ENCODE measurements at regions not wholly inside any gene's neighbourhood (a gene's known extent, or its start where the extent isn't known, plus 50 kb on each side); places are given as distances from the start of the nearest gene placed in this dataset.

- TF ChIP-seq EZH2phosphoT487 (IDR thresholded peaks at IDR 0.05; ENCODE audit: low read depth): no peak
- TF ChIP-seq, protein P1, sequence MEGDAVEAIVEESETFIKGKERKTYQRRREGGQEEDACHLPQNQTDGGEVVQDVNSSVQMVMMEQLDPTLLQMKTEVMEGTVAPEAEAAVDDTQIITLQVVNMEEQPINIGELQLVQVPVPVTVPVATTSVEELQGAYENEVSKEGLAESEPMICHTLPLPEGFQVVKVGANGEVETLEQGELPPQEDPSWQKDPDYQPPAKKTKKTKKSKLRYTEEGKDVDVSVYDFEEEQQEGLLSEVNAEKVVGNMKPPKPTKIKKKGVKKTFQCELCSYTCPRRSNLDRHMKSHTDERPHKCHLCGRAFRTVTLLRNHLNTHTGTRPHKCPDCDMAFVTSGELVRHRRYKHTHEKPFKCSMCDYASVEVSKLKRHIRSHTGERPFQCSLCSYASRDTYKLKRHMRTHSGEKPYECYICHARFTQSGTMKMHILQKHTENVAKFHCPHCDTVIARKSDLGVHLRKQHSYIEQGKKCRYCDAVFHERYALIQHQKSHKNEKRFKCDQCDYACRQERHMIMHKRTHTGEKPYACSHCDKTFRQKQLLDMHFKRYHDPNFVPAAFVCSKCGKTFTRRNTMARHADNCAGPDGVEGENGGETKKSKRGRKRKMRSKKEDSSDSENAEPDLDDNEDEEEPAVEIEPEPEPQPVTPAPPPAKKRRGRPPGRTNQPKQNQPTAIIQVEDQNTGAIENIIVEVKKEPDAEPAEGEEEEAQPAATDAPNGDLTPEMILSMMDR (IDR thresholded peaks at IDR 0.05; ENCODE audit: low read depth, low read length): no peak
- Histone ChIP-seq H3K4me3 (ENCODE audit: low read length) (no peak overlapping the region), H3K4me1 (ENCODE audit: low read length) (no peaks in the 10 kb centered on the region), H2AFZ (ENCODE audit: low read depth, low read length) (no peak overlapping the region), H3K4me2 (ENCODE audit: low read length) (no peak overlapping the region), H3K27me3 (ENCODE audit: low read depth, low read length) (peaks cover 33% of the 10 kb centered on the region), H3K9me3 (ENCODE audit: insufficient read depth, low read length) (no peaks in the 10 kb centered on the region), H3K79me2 (ENCODE audit: low read length) (no peaks in the 10 kb centered on the region), H3K9ac (ENCODE audit: low read length) (no peak overlapping the region), H3K27ac (ENCODE audit: low read length) (no peak overlapping the region), H3K36me3 (replicated peaks; ENCODE audit: low read depth, low read length) (no peaks in the 10 kb centered on the region), H4K20me1 (ENCODE audit: insufficient read depth, low read length) (no peaks in the 10 kb centered on the region)
Measured at GRCh38 chr20:19850198-19850533, 92.1 kb downstream of the RIN2 start.

DNA sequence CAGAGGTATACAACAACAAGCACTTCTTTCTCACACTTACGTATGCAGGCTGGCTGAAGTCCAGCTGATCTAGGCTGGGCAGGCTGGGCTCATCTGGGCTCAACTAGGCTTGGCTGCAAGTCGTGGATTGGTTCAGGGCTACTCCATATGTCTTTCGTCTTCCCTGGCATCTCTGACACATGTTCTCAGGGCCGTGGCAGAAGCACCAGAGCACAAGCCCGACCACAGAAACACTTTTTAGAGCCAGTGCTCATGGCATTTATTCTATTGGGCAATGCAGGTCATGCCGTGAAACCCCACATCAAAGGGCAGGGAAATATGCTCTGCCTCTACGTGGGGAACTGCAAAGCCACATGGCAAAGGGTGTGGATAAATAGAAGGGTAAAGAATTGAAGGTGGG lies 93.8 kb downstream of the RIN2 start:
- H3K9ac ChIP-seq (ENCODE audit: low read length): no peak overlapping the region
- peaks cover 34% of the 10 kb centered on the region for H3K27me3 ChIP-seq (ENCODE audit: low read depth, low read length)
- H2AFZ ChIP-seq (ENCODE audit: low read depth, low read length): no peak overlapping the region
- H4K20me1 ChIP-seq (ENCODE audit: insufficient read depth, low read length): no peaks in the 10 kb centered on the region
- no peaks in the 10 kb centered on the region for H3K79me2 ChIP-seq (ENCODE audit: low read length)
- H3K4me2 ChIP-seq (ENCODE audit: low read length): no peak overlapping the region
- no peaks in the 10 kb centered on the region for H3K9me3 ChIP-seq (ENCODE audit: insufficient read depth, low read length)
- H3K36me3 ChIP-seq (replicated peaks; ENCODE audit: low read depth, low read length): no peaks in the 10 kb centered on the region
- no peaks in the 10 kb centered on the region for H3K4me1 ChIP-seq (ENCODE audit: low read length)
- no peak overlapping the region for H3K4me3 ChIP-seq (ENCODE audit: low read length)
- no peak overlapping the region for H3K27ac ChIP-seq (ENCODE audit: low read length)
- TF ChIP-seq, protein P1 (IDR thresholded peaks at IDR 0.05; ENCODE audit: low read depth, low read length): no peak
- TF ChIP-seq EZH2phosphoT487 (IDR thresholded peaks at IDR 0.05; ENCODE audit: low read depth): no peak

DNA sequence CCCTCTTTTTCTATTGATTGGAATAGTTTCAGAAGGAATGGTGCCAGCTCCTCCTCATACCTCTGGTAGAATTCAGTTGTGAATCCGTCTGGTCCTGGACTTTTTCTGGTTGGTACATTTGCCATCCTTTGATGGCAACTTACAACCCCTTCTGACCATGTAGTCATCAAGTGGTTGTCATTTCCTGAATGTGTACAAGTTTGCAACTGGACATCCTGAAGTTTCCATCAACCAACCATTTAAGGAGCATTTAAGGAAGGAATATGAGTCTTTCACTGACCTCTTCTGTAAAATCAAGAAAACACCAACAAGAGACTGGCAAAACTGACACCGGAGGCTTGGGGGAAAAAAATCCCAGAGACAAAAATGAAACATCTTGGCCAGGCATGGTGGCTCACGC lies 97.4 kb downstream of the RIN2 start:
- no peak overlapping the region for H3K9ac ChIP-seq (ENCODE audit: low read length)
- no peaks in the 10 kb centered on the region for H3K9me3 ChIP-seq (ENCODE audit: insufficient read depth, low read length)
- no peak overlapping the region for H2AFZ ChIP-seq (ENCODE audit: low read depth, low read length)
- H3K4me1 ChIP-seq (ENCODE audit: low read length): no peaks in the 10 kb centered on the region
- no peaks in the 10 kb centered on the region for H3K36me3 ChIP-seq (replicated peaks; ENCODE audit: low read depth, low read length)
- no peaks in the 10 kb centered on the region for H4K20me1 ChIP-seq (ENCODE audit: insufficient read depth, low read length)
- peaks cover 36% of the 10 kb centered on the region; the same call in 1 of the 2 replicates for H3K27me3 ChIP-seq (ENCODE audit: low read depth, low read length)
- H3K4me3 ChIP-seq (ENCODE audit: low read length): no peak overlapping the region
- TF ChIP-seq EZH2phosphoT487 (IDR thresholded peaks at IDR 0.05; ENCODE audit: low read depth): no peak
- TF ChIP-seq, protein P1 (IDR thresholded peaks at IDR 0.05; ENCODE audit: low read depth, low read length): no peak
- H3K27ac ChIP-seq (ENCODE audit: low read length): no peak overlapping the region
- no peaks in the 10 kb centered on the region for H3K79me2 ChIP-seq (ENCODE audit: low read length)
- H3K4me2 ChIP-seq (ENCODE audit: low read length): no peak overlapping the region

- Histone ChIP-seq H3K27me3 (ENCODE audit: low read depth, low read length) (peaks cover 37% of the 10 kb centered on the region; the same call in 1 of the 2 replicates), H2AFZ (ENCODE audit: low read depth, low read length) (no peak overlapping the region), H3K4me2 (ENCODE audit: low read length) (no peak overlapping the region), H3K4me1 (ENCODE audit: low read length) (peaks cover 8% of the 10 kb centered on the region), H3K9ac (ENCODE audit: low read length) (no peak overlapping the region), H3K27ac (ENCODE audit: low read length) (no peak overlapping the region), H3K36me3 (replicated peaks; ENCODE audit: low read depth, low read length) (no peaks in the 10 kb centered on the region), H4K20me1 (ENCODE audit: insufficient read depth, low read length) (no peaks in the 10 kb centered on the region), H3K4me3 (ENCODE audit: low read length) (no peak overlapping the region), H3K79me2 (ENCODE audit: low read length) (no peaks in the 10 kb centered on the region), H3K9me3 (ENCODE audit: insufficient read depth, low read length) (no peaks in the 10 kb centered on the region)
- TF ChIP-seq, protein P1 (IDR thresholded peaks at IDR 0.05; ENCODE audit: low read depth, low read length): no peak
- no peak for TF ChIP-seq EZH2phosphoT487 (IDR thresholded peaks at IDR 0.05; ENCODE audit: low read depth)
Measured at GRCh38 chr20:19858466-19859371, 100.7 kb downstream of the RIN2 start.
